ENCODE measurements at regions not wholly inside any gene's neighbourhood (a gene's known extent, or its start where the extent isn't known, plus 50 kb on each side); places are given as distances from the start of the nearest gene placed in this dataset.

DNA sequence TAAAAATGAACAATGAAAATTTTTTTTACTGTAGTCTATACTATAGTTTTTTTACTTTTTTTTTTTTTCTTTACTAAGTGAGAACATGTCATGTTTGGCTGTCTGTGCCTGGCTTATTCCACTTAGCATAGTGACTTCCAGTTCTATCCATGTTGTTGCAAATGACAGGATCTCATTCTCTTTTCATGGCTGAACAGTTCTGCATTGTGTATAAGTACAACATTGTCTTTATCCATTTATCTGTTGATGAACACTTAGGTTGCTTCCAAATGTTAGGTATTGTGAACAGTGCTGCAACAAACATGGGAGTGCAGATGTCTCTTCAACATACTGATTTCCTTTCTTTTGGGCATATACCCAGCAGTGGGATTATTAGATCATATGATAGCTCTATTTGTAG, 88.1 kb upstream of the CCDC90B start:
- ChIA-PET CTCF (no interaction called here), POLR2A (ENCODE audit: unreplicated experiment) (no interaction called here)
- TF ChIP-seq, protein P1, sequence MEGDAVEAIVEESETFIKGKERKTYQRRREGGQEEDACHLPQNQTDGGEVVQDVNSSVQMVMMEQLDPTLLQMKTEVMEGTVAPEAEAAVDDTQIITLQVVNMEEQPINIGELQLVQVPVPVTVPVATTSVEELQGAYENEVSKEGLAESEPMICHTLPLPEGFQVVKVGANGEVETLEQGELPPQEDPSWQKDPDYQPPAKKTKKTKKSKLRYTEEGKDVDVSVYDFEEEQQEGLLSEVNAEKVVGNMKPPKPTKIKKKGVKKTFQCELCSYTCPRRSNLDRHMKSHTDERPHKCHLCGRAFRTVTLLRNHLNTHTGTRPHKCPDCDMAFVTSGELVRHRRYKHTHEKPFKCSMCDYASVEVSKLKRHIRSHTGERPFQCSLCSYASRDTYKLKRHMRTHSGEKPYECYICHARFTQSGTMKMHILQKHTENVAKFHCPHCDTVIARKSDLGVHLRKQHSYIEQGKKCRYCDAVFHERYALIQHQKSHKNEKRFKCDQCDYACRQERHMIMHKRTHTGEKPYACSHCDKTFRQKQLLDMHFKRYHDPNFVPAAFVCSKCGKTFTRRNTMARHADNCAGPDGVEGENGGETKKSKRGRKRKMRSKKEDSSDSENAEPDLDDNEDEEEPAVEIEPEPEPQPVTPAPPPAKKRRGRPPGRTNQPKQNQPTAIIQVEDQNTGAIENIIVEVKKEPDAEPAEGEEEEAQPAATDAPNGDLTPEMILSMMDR (conservative IDR thresholded peaks at IDR 0.05; ENCODE audit: low read depth, low read length) = no peak
- TF ChIP-seq EZH2 (IDR thresholded peaks at IDR 0.05; ENCODE audit: low read length, unreplicated experiment) = no peak
- TF ChIP-seq EZH2phosphoT487 (IDR thresholded peaks at IDR 0.05; ENCODE audit: borderline replicate concordance, low read length) = no peak
- Histone ChIP-seq H3K4me1 (ENCODE audit: insufficient read depth, low read length) (no peaks in the 10 kb centered on the region), H3K27me3 (ENCODE audit: low read length) (no peaks in the 10 kb centered on the region), H3F3A (ENCODE audit: low read length, unreplicated experiment) (no peaks in the 10 kb centered on the region), H4K20me1 (ENCODE audit: low read length) (no peaks in the 10 kb centered on the region), H3K4me2 (ENCODE audit: low read length) (no peak overlapping the region), H3K4me3 (ENCODE audit: low read length) (no peak overlapping the region), H3K27ac (ENCODE audit: low read length) (no peak overlapping the region), H2AFZ (ENCODE audit: low read length) (no peak overlapping the region), H3K36me3 (ENCODE audit: low read depth, low read length) (no peaks in the 10 kb centered on the region), H3K9ac (ENCODE audit: low read length) (no peak overlapping the region), H3K9me2 (replicated peaks; ENCODE audit: low read length) (no peaks in the 10 kb centered on the region), H3K79me2 (ENCODE audit: low read length) (no peaks in the 10 kb centered on the region), H3K9me3 (ENCODE audit: low read length) (0 out of 2 replicates have a peak, but pooled peaks cover 6% of the 10 kb centered on the region)
- ATAC-seq (no peak), DNase-seq (no peak)
- intact Hi-C loops (cut with micrococcal nuclease) = no loop called here
- BruUV-seq (replicated peaks) = no TSS peak

DNA sequence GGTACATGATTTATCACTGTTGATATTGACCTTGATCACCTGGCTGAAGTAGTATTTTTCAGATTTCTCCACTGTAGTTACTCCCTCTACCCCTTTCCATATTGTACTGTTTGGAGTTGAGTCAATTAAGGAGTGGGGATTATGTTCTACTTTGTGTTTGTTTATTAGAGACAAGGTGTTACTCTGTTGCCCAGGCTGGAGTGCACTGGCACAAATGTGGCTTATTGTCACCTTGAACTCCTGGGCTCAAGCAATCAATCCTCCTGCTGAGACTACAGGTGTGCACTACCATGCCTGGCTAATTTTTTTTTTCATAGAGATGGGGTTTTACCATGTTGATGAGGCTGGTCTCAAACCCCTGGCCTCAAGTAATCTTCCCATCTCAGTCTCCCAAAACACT, 85.3 kb upstream of the CCDC90B start:
- Histone ChIP-seq H3K4me3 (ENCODE audit: low read length) (no peak overlapping the region), H3F3A (ENCODE audit: low read length, unreplicated experiment) (no peaks in the 10 kb centered on the region), H3K27ac (ENCODE audit: low read length) (no peak overlapping the region), H3K9ac (ENCODE audit: low read length) (no peak overlapping the region), H2AFZ (ENCODE audit: low read length) (no peak overlapping the region), H3K36me3 (ENCODE audit: low read depth, low read length) (no peaks in the 10 kb centered on the region), H3K79me2 (ENCODE audit: low read length) (no peaks in the 10 kb centered on the region), H3K4me2 (ENCODE audit: low read length) (no peak overlapping the region), H4K20me1 (ENCODE audit: low read length) (no peaks in the 10 kb centered on the region), H3K9me2 (replicated peaks; ENCODE audit: low read length) (no peaks in the 10 kb centered on the region), H3K27me3 (ENCODE audit: low read length) (no peaks in the 10 kb centered on the region), H3K4me1 (ENCODE audit: insufficient read depth, low read length) (no peaks in the 10 kb centered on the region), H3K9me3 (ENCODE audit: low read length) (peaks cover 25% of the 10 kb centered on the region)
- no TSS peak for BruUV-seq (replicated peaks)
- no peak for DNase-seq
- ChIA-PET CTCF (no interaction called here), POLR2A (ENCODE audit: unreplicated experiment) (interaction anchor here (0.7 kb wide), 1 partner anchor 176 kb away, joined by 3 read pairs; no protein-coding TSS in a partner anchor)
- TF ChIP-seq, protein P1 (conservative IDR thresholded peaks at IDR 0.05; ENCODE audit: low read depth, low read length) = no peak
- TF ChIP-seq EZH2phosphoT487 (IDR thresholded peaks at IDR 0.05; ENCODE audit: borderline replicate concordance, low read length) (no peak), EZH2 (IDR thresholded peaks at IDR 0.05; ENCODE audit: low read length, unreplicated experiment) (no peak)
- no peak for ATAC-seq
- intact Hi-C loops (cut with micrococcal nuclease) = no loop called here

DNA sequence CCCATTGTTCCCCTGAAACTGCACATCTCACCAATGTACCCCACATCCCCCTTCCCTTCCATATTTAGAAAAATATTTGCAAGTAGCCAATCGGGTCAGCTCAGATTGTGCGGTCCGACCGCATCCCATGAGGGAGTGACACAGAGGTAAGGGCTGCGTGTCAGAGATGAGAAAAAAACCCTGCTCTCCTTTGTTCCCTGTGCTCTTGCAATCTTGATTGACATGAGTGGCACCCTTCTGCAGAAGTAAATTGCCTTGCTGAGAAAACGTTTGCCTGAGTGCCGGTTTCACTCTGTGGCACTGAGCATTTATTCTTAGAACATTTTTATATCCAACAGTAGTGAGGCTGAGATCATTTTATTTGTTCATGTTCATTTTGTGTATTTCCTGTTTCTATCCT, 81.6 kb upstream of the CCDC90B start:
- BruUV-seq (replicated peaks) = no TSS peak

More for the DNA sequence above, 81.6 kb upstream of the CCDC90B start:
- Histone ChIP-seq H4K20me1 (ENCODE audit: low read length) (no peaks in the 10 kb centered on the region), H3K27me3 (ENCODE audit: low read length) (no peaks in the 10 kb centered on the region), H3K9me3 (ENCODE audit: low read length) (peaks cover 25% of the 10 kb centered on the region), H3K9me2 (replicated peaks; ENCODE audit: low read length) (no peaks in the 10 kb centered on the region), H3K4me1 (ENCODE audit: insufficient read depth, low read length) (no peaks in the 10 kb centered on the region), H3K4me3 (ENCODE audit: low read length) (no peak overlapping the region), H3K36me3 (ENCODE audit: low read depth, low read length) (no peaks in the 10 kb centered on the region), H2AFZ (ENCODE audit: low read length) (no peak overlapping the region), H3K4me2 (ENCODE audit: low read length) (no peak overlapping the region), H3K9ac (ENCODE audit: low read length) (no peak overlapping the region), H3K79me2 (ENCODE audit: low read length) (no peaks in the 10 kb centered on the region), H3K27ac (ENCODE audit: low read length) (no peak overlapping the region), H3F3A (ENCODE audit: low read length, unreplicated experiment) (no peaks in the 10 kb centered on the region)
- ChIA-PET CTCF (no interaction called here), POLR2A (ENCODE audit: unreplicated experiment) (no interaction called here)
- intact Hi-C loops (cut with micrococcal nuclease) = no loop called here
- TF ChIP-seq EZH2phosphoT487 (IDR thresholded peaks at IDR 0.05; ENCODE audit: borderline replicate concordance, low read length) (no peak), EZH2 (IDR thresholded peaks at IDR 0.05; ENCODE audit: low read length, unreplicated experiment) (no peak)
- TF ChIP-seq, protein P1 (conservative IDR thresholded peaks at IDR 0.05; ENCODE audit: low read depth, low read length) = no peak
- no peak for ATAC-seq
- no peak for DNase-seq

All from PC-3 (cell line).